ENCODE measurements at regions not wholly inside any gene's neighbourhood (a gene's known extent, or its start where the extent isn't known, plus 50 kb on each side); places are given as distances from the start of the nearest gene placed in this dataset.
A peak's percentile ranks its signal among the peaks of the same experiment; 100 is the strongest.

DNA sequence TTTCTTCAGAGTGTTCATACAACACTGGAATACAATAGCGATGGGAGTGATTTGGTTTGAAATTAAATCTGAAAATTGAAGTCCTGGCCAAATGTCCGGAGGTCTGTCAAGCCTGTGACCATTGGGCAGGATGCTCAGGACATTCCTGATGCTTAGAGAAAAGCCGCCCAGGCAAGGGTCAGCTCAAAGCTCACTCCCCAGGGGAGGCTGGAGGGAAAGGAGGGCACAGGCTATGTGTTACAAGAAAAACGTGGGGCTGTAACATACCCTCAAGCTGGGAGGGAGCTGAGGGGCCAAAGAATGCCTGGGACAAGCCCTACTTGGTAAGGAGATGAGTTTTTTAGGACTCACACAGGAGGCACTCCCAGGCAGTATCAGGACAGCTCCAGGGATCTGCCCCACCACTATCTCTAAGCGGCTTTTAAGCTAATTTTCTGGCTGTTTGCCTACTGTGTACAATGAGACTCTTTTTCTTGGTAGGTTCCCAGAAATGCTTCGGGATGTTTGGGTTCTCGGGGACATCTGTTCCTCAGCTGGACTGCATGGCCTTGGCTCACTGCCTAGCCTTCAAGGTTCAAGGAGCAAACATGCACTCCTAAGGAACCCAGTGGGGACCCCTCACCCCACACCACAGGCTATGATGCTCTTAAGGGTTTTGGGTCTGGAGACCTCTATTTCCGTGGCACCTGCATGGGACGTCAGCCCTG, 500.1 kb downstream of the BRD1 start:
- no peak for DNase-seq (ENCODE audit: low spot score)

DNA sequence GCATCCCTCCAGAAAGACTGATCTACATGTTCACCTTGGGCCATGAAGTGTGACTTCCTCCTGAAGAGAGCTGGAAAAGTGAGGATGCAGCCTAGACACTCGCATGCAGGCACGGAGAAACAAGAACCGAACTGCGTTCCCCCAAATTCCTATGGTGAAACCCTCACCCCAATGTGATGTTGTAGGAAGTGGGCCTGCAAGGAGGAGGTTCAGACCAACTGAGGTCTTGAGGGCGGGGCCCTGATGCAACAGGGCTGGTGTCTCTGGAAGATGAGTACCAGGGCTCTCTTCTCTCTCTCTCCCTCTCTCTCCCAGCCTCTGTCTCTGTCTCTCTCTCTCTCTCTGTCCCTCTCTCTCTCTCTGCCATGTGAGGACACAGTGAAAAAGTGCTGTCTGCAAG, 501.1 kb downstream of the BRD1 start:
- no peak for DNase-seq (ENCODE audit: low spot score)

DNA sequence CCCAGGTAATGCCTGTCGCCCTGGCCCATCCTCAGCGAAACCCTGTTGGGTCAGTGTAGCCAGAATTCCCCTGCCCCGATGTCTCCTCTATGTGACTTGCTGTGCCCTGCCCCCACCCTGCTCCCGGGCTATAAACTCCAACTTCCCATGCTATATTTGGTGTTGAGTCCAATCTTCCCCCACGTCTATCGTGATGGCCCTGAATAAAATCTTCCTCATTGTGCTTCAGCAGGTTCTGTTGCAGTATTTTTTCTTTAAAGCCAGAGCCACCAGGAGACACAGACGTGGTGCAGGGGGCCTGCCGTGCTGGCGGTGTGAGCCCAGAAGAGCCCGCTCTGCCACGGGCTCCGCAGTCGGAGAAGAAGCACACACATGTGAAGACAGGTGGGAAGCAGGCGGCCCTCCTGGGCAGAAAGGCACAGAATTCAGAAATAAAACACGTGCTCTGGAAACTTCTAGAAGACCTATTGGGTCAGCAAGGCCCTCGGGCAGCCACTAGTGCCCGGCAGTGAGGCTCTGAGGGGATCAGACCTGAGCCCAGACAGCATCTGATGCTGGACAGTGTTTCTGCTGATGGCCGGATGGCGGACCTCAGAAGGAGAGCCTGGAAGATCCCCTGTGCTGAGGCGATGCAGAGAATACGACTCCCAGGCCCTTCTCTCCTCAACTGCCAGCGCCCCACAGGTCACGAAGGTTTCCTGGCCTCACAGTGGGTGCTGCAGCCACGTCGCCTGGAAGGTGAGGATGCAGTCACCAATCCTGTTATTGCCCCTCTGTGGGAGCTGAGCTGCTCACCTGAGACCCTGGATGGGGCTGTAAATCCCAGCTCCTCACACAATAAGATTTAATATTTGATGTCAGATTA, 501.9 kb downstream of the BRD1 start:
- no peak for DNase-seq (ENCODE audit: low spot score)

DNA sequence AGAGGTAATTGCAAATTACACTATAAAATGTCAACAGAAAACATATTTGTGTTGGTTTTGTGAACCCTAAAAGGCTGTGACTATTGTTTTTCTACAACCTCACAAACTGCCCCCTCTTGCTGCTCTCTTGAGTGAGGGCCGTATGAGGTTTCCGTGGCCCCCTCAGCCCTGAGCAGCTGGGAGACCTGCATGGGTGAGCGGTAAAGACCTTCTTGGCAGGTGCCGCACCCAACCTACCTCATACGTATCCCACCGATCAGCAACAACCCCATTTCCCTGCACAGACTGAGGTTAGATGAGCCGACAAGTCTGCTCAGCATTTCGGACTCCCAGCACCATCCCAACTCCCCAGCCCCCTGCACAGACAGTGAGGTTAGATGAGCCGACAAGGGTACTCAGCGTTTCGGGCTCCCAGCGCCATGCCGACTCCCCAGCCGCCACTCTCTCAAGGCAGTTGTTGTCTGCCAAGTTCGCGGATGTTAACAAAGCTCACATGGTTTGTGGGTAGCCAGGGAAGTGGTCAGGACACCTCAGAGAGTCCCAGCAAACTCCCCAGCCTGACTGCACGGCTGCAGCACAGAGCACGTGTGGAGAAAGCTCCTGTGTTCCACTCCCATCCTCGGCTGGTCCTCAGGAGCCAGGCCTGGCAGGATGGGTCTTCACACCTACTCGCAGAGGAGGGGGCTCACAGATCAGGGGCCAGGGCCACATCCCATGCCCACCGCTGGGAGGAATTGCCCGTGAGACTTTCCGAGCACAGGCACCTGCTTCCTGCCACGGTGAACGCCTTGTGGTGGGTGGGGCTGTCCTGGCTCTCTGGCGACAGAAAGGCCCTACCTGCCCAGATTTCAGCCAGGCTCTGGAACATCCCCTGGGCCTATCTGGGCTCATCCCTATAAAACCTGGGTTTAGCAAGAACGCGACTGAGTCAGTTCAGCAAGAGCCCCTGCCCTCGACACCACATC, 502.9 kb downstream of the BRD1 start:
- no peak for DNase-seq (ENCODE audit: low spot score)

DNA sequence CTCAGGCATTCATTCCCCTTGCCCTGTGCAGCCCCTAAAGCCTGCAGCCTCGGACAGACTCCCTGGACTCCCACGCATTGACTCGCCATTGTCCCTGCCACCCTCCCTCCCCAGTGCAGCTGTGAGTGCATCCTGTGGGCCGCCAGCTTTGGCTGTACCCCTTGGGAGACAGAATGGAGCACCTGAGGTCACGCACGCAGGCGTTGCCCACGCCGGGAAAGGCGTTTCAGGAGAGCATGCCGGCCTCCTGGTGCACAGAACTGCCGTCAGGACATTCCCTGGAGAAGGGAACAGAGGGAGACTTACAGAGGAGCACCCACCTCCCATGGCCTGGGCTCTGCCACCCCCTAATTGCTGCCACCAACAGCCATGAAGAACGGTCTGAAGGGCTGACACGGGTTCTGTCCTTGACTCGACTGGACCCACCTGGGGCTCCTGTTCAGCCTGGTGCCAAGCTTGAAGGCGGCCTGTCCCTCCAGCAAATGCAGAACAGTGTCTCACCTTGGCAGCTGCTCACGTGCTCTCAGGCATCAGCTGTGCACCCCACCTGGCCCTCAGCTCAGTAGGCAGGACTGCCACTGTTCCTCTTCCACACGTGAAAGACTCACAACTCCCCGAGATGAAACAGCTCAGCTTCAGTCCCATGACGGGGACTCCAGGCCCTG, 503.8 kb downstream of the BRD1 start:
- DNase-seq (ENCODE audit: low spot score): no peak

DNA sequence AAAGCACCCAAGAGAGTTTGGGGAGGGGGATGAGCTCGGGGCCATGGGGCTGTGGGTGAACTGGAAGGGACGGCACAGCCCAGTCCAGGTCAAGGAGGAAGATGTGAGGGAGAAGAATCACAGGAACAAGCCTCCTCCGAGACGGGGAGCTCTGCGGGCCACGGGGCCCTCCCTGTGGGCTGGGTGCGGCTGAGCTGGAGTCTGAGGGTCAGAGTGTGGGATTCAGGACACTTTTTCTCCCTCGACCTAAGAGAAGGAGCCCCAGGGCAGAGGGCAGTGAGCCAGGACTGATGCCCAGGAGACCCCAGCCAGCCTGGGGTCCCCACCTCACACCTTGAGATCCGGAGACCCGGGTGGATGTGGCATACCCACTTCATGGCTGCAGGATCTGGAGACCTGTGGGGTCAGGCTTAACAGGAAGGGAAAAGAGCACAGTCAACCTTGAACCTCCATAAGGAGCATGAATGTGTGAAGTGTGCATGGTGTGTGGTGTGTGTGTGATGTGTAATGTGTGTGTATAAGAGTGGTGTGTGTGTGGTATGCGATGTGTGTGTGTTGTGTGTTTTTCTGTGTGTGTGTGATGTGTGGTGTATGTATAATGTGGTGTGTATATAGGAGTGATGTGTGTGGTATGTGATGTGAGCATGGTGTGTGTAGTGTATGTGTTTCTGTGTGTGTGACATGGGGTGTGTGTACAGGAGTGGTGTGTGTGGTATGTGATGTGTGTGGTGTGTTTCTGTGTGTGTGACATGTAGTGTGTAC, 504.6 kb downstream of the BRD1 start:
- DNase-seq (ENCODE audit: low spot score): no peak

DNA sequence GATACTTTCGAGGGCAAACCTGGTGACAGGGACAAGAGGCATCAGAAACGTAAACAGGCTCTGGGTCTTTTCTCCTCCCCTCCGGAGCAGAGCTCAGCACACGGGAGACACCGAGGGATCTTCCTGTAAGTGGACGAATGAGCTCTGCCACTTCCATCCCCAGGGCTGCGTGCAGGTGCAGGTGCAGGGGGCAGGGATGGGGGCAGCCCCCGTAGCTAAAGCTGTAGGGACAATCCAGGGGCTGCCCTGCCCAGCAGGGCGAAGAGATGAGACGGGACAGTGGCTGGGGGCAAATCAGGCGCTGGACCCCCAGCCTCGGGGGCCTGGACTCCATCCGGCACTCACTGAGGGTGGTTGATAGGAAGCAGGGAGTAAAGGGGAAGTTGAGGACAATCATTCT, 505.4 kb downstream of the BRD1 start:
- DNase-seq (ENCODE audit: low spot score): no peak

DNA sequence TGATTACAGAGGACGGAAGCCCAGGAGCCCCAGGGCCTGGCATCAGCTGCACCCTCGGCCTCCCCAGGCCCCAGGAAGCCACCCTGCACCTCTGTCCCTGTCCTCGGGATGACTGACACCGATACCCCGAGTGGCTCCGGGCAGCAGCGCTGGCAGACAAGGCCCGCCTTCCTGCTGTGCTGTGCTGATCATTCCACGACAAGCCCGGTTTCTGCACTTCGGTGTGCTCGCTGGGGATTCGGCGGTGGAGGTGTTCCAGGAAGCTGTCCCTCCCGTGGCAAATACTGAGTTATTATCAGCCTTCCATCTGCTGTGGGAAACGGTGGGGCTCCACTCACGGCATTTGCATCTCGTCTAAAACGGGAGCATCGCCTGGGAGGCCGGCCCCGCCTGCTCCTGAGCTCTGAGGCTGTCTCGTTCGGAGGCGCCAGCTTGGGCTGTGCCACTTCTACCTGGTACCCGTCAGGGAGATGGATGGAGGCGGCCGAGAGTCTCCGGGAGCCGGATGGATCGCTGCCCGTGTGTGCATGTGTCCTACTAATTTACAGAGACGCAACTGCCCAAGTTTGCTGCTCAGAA, 506.1 kb downstream of the BRD1 start:
- no peak for DNase-seq (ENCODE audit: low spot score)

DNA sequence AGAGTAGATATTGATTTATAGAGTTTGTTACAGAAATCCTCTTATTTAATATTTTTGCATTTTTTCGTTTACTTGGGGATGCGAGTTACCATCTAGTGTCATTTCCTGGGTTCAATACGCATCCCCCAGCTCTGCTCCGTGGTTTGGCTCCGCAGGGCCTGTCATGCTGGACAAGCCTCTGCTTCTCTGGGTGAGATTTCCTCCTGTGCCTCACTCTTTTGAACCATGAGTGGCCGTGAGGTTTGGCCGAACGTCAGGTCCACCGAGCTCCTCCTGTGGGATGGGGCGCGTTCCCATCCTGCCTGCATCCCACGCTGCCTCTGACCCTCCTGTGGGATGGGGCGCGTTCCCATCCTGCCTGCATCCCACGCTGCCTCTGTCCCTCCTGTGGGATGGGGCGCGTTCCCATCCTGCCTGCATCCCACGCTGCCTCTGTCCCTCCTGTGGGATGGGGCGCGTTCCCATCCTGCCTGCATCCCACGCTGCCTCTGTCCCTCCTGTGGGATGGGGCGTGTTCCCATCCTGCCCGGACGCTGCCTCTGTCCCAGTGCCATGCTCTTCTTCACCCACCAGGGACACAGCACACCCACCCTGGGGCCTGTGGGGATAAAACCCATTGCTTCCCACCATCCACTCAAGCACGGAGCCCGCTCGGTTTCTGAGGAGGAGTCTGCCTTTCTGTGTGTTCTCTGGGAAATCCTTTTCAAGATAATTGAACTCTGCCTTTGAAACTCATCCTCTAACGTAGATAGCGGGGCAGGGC, 506.8 kb downstream of the BRD1 start:
- no peak for DNase-seq (ENCODE audit: low spot score)

DNA sequence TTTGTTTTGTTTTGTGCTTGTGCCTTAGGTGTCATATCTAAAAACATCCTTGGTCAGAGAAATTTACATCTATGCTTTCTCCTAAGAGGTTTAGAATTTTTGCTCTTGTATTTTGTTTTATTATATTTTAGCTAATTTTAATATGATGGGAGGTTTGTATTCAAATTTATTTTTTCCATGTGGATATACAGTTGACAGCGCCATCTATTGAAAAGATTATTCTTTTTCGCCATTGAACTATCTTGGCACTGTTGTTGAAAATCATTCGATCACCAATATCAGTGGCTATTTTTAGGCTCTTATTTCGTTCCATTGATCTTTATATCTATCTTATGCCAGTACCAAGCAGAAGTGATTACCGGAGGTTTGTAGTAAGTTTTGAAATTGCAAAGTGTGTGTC, 510.3 kb downstream of the BRD1 start:
- no peak for DNase-seq (ENCODE audit: low spot score)

DNA sequence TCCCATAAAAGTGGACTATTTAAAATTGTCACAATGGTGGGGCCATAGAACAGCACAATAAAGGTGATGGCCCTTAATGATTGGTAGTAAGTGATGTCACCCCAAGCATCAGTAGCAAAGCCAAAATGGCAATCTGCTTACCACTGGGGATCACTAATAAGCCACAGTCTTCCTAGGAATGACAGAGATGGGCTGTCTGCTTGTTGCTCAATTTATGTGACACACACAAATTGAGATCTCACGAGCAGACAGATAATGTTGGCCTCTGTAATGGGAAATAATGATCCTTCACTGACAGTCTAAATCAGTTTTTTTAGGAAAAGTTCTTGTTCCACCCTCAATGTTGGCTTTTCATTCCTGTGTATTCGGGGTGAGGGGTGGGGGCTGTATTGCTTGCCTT, 515.1 kb downstream of the BRD1 start:
- DNase-seq (ENCODE audit: low spot score): no peak

DNA sequence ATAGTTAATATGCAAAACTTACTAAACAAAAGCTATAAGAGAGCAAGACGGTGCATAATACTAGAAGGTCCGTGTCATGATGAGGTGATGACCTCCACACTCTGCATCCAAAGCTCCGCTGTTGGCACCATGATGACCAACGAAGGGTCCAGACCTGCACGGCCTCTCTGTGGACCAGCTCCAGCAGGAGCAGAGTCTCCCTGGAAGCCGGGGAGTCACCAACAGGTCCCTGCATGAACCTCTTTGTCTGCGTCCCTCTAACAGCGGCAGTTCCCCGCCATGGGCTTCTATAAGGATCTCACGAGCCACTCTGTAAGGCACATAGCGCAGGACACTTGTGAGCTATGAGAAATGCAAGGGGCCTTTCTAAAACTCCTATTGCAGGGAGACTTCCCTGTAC, 517.3 kb downstream of the BRD1 start:
- no peak for DNase-seq (ENCODE audit: low spot score)

DNA sequence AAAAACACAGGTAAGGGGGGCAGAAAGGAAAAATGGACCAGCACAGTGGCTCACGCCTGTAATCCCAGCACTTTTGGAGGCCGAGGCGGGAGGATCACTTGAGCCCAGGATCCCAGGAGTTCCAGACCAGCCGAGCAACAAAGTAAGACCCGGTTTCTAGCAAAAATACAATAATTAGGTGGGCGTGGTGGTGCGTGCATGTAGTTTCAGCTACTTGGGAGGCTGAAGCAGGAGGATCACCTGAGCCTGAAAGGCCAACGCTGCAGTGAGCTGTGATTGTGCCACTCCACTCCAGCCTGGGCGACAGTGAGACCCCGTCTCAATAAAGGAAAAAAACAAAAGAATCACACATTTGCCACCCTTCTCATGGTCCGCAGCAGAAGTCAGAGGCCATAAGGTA, 519.4 kb downstream of the BRD1 start:
- DNase-seq (ENCODE audit: low spot score): no peak

DNA sequence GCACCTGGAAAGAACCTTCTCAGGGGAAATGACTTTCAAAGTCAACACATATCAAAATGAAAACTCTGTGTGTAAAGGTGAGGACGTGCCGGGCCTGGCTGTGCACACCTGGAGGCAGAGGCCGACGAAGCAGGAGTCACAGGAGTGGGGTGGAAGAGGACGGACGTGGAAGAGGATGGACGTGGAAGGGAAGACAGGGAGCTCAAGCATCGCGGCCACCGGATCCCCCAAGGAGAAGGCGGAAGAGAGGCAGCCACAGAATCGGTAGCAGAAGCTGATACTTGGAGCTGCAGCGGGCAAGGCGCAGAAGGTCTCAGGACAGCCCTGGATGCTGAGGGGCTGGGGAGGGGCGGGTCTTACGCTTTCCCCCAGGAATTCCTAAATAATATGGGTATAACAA, 519.8 kb downstream of the BRD1 start:
- DNase-seq (ENCODE audit: low spot score): no peak

DNA sequence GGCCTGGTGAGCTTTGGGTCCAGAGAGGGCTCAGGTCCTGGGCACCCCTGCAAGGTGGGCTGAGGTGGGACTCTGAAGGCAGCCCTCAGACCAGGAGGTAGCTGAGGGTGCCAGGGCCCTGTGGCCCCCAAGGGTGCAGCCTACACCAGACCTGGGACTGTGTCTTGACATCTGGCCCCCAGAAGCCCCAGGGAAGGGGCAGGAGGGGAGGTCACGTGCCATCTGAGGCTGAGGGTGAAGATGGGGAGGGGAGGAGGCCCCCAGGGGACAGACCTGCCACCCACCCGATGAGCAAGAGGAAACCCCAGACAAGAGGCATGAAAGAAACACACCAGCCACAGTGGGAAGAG, 520.2 kb downstream of the BRD1 start:
- DNase-seq (ENCODE audit: low spot score): no peak

DNA sequence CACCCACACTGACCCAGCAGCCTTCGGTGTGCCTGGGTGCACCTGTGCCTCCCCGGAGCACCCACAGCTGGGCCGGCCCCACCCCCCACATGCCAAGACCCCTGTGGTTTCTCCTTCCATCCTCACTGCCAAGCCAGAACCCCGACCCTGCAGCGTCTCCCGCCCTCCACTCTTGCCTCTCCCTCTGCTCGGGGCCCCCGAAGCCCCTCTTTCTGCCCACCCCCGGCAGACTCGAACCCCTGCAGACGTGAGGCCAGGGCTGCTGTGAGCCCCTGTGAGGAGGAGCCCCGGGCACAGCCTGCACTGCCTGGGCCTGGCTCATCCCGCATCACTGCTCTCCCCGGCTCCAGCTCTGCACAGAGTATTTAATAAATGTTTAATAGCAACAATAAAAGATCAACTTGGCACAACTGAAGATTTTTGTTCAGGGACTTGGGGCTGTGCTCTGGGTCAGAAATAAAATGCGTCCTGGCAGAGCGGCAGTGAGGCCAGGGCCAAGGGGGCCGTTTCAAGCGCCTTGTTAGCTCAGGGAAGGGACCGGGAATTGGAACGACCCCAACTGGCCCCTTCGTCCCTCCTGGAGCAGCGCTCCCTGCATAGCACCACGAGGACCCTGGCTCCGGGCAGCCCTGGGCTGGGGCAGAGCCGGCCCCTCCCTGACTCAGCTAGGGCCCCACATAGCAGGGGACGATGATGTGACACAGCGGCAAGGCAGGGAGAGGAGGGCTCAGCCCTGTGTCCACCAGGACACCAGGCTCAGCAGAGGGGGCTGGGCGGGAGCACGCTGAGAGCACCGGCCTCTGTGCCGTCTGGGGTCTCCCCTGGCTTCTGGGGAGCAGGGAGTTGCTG, 520.8 kb downstream of the BRD1 start:
- no peak for DNase-seq (ENCODE audit: low spot score)

DNA sequence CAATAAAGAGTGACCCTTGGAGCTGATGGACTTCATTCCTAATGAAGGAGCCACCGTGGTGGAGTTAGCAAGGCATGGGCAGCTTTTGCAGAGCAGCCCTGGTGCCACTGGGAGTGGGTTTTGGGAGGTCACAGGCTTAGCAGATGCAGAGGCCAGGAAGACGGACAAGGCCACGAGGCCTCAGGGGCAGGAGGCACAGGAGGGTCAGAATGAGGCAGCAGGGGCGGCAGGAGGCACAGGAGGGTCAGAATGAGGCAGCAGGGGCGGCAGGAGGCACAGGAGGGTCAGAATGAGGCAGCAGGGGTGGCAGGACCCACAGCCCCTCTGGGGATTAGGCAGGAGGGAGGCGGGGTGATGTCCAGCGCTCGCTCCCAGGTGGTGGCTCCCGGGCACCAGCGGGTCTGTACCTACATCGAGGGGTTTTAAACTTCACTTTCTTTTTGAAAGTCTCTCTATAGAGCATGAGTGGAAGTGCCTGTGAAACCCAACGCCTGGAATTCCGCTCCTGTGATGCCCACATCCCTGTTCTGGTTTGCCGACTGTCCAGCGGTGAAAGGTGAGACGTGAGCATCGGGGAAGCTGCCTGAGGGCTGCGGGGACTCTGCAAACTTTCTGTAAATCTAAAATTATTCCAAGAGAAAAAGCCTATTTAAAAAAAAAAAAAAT, 521.6 kb downstream of the BRD1 start:
- no peak for DNase-seq (ENCODE audit: low spot score)

DNA sequence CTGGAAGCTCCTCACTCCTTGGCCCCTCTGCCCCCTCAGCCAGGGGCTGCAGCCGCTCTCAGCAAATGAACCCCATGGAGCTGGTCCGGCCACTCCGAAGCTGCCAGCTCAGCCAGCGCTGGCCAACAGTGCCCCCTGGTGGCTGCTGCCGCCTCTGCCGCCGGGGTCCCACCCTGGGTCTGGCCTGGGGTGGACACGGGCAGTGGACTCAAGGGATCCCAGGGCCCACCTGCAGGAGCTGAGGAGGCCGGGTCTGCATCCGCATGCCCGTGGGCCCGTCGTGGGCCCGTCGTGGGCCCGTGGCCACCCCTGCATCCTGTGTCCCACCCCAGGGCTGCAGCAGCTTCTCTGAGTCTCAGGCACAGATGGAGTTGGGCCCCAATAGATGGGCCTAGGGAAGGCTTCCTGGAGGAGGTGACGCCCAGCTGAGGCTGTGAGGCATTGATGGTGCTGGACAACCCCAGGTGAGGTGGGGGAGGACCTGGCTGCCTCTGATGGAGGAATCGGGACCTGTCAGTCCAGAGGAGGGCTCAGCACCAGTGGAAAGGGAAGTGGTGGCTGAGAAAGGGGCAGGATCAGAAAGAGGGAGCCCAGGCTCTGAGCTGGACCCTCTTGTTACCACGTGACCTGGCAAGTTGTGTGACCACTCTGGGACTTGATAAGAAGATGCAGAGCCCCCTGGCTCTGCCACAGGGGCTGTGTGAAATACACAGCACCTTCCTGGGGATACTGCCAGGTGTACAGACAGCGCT, 522.3 kb downstream of the BRD1 start:
- DNase-seq (ENCODE audit: low spot score): peak; percentile 67
